Kidney epithelial cell (primary cell): ENCODE measurements at regions not wholly inside any gene's neighbourhood (a gene's known extent, or its start where the extent isn't known, plus 50 kb on each side); places are given as distances from the start of the nearest gene placed in this dataset.
A peak's percentile ranks its signal among the peaks of the same experiment; 100 is the strongest.

Experiments
- DNase-seq: peaks from one replicate; pipeline ENCODE4 v3.0.0-alpha.2; 2010; ENCODE audit warnings: low read depth
- H3K27me3 ChIP-seq: 2 replicates; pipeline ENCODE4 v1.6.0; 2011; ENCODE audit warnings: low read length; ENCODE audit not compliant: control insufficient read depth, insufficient read depth
- H3K36me3 ChIP-seq: 2 replicates; pipeline ENCODE4 v1.5.1; 2011; ENCODE audit warnings: low read length; ENCODE audit not compliant: control insufficient read depth, insufficient read depth
- H3K4me3 ChIP-seq: 2 replicates; pipeline ENCODE4 v1.5.1; 2011; ENCODE audit warnings: low read depth, mild to moderate bottlenecking, control low read depth, low read length
- CTCF ChIP-seq: IDR thresholded peaks from 2 replicates; pipeline ENCODE4 v1.5.1; 2011; ENCODE audit warnings: mild to moderate bottlenecking, moderate library complexity, low read length, control low read depth, inconsistent platforms; ENCODE audit not compliant: insufficient read depth, poor library complexity, severe bottlenecking

- Histone ChIP-seq H3K27me3 (no peaks in the 10 kb centered on the region), H3K4me3 (no peak overlapping the region), H3K36me3 (no peaks in the 10 kb centered on the region)
- TF ChIP-seq CTCF, result no peak
- no peak for DNase-seq
Observed at GRCh38 chr1:229023651-229024300, 247.1 kb upstream of the RAB4A start.

- H3K27me3 ChIP-seq, result peaks cover 5% of the 10 kb centered on the region
- H3K4me3 ChIP-seq, result no peak overlapping the region
- peak; percentile 71 for DNase-seq
- TF ChIP-seq CTCF, result peak; percentile 11
- H3K36me3 ChIP-seq, result no peaks in the 10 kb centered on the region
Observed at GRCh38 chr1:229024528-229025130, 246.3 kb upstream of the RAB4A start.

- Histone ChIP-seq H3K27me3 (peaks cover 5% of the 10 kb centered on the region), H3K4me3 (no peak overlapping the region), H3K36me3 (no peaks in the 10 kb centered on the region)
- no peak for DNase-seq
- no peak for TF ChIP-seq CTCF
Observed at GRCh38 chr1:229025576-229025975, 245.3 kb upstream of the RAB4A start.

GRCh38 chr1:229027158-229027557, 243.8 kb upstream of the RAB4A start:
- no peak for DNase-seq
- no peak for TF ChIP-seq CTCF
- no peak overlapping the region for H3K4me3 ChIP-seq

GRCh38 chr1:229027622-229028182, 243.2 kb upstream of the RAB4A start:
- H3K36me3 ChIP-seq, result no peaks in the 10 kb centered on the region
- peaks cover 12% of the 10 kb centered on the region for H3K27me3 ChIP-seq
- no peak for DNase-seq

More at GRCh38 chr1:229027158-229027557, 243.8 kb upstream of the RAB4A start:
- Histone ChIP-seq H3K27me3 (peaks cover 10% of the 10 kb centered on the region), H3K36me3 (no peaks in the 10 kb centered on the region)

More at GRCh38 chr1:229027622-229028182, 243.2 kb upstream of the RAB4A start:
- H3K4me3 ChIP-seq, result no peak overlapping the region
- TF ChIP-seq CTCF, result no peak
